IPS DF 4.7 (cell line): ENCODE measurements at regions not wholly inside any gene's neighbourhood (a gene's known extent, or its start where the extent isn't known, plus 50 kb on each side); places are given as distances from the start of the nearest gene placed in this dataset.
"Not testable (repeated sequence)": the region's sequence is repeated elsewhere in the genome, so short reads cannot be mapped to it uniquely, and the experiment has no call there.

Source experiments
- DNase-seq: peaks from one replicate; pipeline ENCODE4 v3.0.0-alpha.2; 2013; ENCODE audit warnings: low spot score; ENCODE audit errors: extremely low read depth

DNA sequence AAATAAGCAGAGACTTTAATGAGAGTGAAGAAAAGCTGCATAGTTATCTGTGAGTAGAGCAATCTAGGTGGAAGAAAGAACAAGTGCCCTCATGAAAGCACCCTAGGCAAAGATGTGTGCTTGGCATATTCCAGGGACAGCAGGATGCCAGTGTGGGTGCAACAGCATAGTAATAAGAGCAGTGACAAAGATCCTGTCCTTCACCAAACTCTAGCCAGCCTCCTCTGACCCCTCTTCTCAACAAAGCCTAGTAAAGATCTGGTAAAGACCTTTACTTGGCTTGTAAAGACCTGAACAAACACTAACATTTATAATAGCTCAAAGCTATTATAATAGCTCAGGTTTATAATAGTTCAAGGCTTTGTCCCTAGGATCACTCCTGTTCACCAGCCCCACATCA is 735.4 kb downstream of the PCDH7 start:
- DNase-seq: no peak

DNA sequence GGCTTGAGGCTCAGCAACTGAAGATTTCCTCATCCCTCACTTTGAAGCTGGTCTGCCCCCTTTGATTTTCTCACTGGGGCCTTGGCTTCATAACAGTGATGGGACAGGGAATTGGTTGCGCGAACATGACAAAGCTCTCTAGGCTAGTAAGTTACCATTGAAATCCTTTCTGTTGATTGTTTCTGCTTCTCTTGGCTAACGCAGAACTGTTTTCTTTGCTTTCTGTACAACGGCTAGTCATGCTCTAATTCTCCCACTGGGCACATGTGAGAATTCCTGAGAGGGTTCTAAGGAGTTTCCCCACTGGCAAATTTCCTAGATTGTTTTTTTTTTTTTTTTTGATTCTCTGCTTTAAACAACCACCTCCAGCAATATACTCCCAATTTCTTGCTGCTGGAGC is 738.6 kb downstream of the PCDH7 start:
- no peak for DNase-seq

DNA sequence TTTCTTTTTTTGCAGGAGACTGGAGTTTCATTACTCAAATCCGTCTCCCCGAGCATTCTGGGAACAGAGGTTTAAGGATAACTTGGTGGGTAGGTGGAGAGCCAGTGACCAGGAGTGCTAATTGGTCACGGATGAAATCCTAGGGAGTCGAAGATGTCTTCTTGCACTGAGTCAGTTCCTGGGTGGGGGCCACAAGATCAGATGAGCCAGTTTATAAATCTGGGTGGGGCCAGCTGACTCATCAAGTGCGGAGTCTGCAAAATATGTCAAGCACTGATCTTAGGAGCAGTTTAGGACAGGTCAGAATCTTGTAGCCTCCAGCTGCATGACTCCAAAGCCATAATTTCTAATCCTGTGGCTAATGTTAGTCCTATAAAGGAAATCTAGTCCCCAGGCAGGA is 741.3 kb downstream of the PCDH7 start:
- no peak for DNase-seq

DNA sequence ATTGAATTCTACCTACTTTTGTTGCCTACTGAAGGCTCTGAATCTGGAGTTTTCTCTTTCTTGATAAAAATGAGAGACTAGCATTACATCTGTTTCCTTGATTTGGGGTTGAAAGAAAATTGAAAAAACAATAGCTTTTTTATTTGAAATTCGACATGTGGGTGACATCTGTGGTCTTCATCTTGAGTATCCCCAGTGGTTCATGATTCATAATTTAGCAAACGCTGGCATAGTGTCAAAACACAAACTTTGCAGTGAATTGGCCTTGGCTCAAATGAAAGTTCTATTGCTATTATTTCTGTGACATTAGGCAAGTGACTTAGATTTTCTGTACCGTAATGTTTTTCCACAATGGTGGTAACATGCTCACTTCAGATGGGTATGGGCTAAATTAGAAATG is 747.6 kb downstream of the PCDH7 start:
- no peak for DNase-seq

DNA sequence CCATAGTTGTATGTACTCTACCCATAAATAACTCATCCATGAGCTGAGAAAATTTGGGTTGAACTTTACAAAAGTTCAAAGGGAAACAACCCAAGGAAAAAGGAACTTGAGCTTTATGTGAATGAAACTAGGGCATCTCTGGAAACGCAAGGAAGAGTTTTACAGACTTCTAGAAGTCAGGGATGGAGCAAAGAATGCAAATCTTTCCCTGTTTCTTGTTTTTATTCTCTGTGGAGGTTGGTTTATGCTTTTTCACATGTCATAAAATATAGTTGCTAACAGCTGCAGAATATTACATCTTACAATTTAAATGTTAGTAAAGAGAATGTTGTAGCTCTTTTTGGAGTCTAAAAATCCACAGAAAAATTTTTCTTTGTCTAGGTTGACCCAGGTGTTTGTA is 754.1 kb downstream of the PCDH7 start:
- no peak for DNase-seq

DNA sequence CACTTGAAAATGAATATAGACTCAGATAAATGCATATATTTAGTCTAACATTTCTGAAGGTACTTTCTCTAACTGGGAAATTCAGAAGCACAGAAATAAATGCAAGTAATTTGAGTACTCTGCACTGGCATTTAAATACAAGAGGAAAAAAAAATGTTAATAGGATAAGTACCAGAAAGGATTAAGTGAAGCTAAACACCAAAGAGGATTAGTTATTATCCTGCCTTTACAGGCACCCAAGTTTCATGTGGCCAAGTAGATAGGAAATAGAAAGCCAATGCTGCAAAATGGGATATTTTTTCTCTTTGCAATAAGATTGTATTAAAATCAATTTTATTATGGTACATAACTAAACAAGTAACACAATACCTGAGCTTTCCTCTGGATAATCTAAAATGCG is 762.5 kb downstream of the PCDH7 start:
- DNase-seq: no peak

DNA sequence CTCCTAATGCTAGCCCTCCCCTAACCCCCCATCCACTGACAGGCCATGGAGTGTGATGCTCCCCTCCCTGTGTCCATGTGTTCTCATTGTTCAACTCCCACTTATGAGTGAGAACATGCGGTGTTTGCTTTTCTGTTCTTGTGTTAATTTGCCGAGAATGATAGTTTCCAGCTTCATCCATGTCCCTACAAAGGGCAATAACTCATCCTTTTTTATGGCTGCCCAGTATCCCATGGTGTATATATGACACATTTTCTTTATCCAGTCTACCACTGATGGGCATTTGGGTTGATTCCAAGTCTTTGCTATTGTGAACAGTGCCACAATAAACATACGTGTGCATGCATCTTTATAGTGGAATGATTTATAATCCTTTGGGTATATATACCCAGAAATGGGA is 779.0 kb downstream of the PCDH7 start:
- not testable (repeated sequence) for DNase-seq

DNA sequence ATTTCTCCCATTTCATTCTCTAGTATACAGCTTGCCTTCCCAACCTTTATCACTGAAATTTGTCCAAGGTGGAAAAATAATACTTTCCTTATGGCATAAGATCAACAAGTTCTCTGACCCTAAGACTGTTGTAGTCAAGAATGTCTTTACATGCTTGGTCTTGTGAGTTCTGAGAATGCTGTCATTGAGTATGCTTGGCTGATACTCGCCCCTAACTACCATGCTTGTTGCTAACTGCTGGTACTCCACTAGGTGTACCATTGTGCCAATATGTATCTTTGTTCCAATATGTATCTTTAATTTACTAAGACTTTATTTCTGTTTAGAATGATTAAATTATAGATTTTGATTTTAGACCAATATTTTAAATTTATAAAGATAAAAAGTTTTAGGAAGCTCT is 796.4 kb downstream of the PCDH7 start:
- DNase-seq: no peak

DNA sequence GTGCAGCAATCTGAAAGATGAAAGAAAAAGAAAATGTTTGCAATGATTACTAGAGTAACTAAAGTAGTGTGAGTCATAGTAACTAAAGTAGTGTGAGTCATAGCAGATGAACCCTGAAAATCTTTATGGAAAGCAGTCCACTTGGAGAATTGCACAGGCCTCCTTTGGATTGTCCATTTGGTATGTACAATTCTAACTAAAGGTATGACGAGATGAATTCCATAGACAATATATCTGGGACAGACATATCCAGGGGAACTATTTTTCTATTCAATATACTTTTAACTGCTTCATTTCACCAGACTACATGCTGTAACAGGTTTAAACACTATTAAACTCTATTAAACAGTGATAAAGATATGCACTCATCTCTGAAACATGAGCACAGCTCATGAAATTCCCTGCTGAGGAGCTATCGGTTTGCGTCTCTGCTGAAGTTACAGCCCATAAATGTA is 798.7 kb downstream of the PCDH7 start:
- DNase-seq: no peak

DNA sequence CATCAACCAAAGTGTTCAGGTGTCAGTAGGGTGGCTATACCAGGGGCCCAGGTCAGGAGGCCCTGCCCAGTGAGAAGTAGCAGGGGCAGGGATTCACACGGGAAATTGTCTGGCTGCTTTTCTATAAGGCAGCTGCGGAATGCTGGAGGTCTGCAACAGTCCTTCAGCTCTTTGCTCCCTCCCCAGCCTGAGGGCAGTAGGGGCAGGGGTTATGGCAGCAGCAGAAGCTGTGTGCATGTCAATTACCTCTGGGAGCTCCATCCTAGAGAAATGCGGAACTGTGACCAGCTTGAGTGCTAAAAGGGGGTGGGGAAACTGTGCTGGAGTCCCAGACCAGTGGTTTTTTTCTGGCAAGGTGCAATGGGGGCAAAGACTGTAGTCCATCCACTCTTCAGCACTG is 810.4 kb downstream of the PCDH7 start:
- no peak for DNase-seq

DNA sequence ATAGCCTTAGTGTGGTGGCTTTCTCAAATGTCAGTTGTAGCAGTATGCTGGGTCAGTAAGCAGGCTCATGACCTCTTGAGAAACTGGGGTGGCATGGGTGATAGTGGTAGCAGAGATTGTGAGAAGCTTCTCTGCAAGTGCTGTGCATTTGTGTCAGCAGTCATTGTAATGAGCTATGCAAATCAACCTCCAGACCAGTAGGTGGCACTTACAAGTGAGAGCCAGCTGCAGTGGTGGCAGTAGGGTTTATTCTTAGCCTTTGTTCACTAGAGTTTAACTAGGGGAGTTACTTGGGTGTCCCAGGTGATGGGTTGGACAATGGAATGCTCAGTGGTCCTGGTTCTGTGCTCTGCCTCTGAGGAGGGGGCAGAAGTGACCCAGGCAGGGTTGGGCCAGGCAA is 818.7 kb downstream of the PCDH7 start:
- no peak for DNase-seq

DNA sequence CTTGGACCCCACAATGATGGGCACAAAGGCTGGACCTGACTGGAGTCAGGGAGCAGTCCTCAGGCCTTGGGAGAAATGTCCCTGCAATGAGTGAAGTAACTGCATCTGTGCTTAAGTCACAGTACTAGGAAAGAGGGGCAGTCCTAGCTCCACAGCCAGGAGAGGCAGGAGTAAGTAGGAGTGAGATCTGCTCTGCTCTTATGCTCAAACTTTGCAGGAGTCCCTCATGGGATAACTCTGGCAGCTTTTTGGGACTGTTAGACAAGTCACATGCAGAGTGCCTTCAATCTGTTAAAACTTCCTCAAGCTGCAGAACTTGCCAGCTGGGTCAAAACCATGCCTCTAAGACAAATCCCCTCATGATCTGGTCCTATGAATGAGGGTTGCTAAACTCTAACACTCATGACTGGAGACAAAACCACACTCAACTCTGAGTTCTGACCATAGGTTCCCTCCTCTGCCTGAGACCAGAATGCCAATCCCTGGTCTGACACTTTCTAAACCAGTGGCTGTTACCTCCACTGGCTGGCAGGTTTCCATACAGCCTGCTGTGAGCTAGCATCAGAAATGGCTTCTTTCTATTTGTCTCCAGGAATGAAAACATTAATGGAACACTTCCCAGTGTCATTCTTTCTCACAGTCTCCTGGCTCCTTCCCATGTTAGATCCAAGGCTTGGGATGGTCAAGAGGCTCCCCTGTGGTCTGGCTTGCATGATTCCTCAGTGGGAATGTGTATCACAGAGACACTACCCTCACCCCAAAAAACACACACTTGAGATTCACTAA is 819.3 kb downstream of the PCDH7 start:
- DNase-seq: no peak

DNA sequence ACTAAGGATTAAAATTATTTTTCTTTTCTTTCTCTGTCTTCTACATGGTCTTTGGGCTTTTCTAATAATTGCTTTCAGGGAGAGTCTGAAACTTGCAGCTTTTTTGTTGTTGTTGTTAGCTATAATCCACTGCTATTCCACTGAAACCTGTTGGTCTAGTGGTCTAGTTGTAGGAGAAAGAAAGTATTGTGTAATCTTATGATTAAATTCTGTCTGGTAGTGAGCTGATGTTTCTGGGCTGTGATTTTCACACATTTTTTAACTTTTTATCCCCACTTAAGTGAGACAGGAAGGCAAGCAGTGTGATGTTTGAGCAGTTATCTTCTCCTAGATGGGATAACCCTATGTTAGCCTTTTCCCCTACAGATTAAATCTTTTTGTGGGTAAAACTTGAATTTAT is 825.2 kb downstream of the PCDH7 start:
- DNase-seq: no peak

DNA sequence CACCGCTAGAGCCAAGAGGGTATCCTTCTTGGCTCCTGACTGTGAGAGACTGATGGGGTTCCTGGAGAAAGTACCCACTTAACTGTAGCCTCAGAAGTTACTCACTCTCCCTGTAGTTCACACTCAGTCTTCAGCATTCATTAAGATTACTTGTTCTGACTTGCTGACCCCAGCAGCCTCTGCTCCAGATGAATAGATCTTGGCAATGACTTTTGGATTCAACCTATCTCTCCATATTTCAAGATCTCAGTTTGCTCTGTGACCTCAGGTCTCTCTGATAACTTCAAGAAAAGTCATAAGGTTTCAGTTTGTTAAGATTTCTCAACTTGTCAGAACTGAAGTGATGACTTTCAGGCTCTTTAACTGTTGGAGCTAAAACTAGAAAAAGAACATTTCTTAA is 825.6 kb downstream of the PCDH7 start:
- DNase-seq: no peak

DNA sequence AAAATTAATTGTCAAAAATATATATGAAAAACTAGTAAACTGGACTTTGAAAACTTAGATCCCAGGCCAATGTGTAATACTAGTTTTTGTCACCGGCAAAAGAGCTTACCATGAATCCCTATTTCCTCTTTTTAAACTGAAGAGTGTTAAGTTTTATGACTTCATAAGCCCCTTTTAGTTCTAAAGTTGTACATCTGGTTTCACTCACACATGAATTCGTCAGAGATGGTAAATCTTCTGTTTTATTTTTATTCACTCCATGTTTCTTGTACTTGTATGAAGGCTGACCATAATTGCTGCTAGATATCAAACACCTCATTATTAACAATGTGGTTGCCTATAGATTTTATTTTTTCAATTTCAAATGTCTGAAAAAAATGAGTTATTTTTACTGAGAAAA is 827.9 kb downstream of the PCDH7 start:
- DNase-seq: no peak

DNA sequence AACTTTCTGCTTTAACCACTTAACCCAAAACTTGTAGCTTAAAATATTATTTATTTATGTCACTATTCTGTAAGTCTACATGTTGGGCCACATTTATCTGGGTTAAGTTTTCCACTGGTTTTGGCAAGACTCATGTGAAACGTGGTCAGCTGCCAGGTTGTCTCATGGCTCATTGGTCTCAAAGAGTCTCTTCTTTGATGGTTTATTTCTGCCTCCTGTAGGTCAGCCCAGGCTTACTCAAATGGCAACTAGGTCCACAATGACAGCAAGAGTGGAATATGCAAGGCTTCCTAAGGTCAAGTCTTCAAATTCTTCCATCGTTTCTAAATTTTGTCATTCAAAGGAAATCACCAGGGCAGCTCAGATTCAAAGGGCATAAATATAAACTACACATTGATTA is 828.7 kb downstream of the PCDH7 start:
- no peak for DNase-seq

DNA sequence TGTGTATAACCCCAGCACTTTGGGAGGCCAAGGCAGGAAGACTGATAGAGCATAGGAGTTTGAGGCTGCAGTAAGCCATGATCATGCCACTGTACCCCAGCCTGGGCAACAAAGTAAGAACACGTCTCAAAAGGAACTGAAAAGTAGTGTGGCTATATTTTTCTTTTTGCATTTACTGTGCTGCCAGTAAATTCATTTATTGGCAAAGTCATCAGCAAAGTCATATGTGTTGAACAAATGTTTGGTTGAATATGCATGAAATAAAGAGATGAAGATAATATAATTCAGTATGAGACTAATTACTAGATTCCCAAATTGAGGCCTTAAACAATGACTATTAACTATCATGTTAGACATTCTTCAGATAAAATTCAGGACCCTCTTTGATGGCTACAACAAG is 829.1 kb downstream of the PCDH7 start:
- DNase-seq: no peak

DNA sequence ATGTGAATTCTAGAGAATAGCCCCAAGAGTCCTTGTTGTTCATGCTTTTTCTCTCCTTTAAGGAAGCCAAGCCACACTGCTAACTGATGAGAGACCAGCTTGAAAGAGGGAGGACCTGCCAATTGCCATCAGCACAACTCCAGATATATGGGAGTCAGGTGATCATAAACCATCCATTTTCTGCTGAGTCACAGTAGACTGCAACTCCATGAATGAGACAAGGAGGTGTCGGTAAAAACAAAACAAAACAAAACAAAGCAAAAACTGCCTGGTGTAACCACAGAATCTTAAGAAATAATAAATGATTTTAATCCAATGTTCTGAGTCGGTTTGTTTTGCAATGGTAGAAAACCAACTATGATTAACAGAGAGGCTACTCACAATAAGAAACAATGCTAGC is 837.3 kb downstream of the PCDH7 start:
- DNase-seq: no peak

DNA sequence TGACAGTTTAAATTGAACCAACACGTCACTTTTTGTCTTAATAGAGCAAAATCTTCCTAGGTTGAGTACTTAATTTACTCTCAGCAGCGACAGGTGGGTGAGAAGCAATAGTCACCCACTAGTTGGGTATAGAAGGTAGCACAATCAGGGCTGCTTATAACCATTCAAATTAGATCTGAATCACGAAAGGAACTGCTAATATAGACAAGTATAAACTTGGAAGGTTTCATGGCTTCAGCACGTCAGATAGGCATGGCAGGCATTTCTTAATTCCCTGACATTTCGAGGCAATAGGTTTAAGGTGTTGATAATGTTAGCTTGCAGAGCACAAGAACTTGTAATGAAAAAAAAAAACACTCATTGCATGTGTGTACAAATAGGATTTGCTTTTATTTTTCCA is 853.4 kb downstream of the PCDH7 start:
- DNase-seq: no peak

DNA sequence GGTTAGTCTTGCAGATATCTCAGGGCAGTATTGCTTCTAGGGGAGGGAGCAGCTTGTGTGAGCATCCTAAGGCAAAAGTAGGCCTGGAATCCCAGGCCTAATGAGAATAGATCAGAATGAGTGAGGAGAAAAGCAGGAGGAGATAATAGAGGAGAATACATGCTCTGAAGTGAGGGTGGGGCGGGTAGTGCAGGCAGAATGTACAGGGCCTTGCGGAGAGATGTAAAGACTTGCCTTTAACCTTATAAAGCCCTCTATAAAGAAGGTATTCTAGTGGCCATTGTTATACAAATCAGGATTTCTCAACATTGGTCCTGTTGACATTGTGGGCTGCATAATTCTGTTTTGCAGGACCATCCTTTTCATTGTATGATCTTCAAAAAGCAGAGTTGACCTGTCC is 855.3 kb downstream of the PCDH7 start:
- DNase-seq: no peak

DNA sequence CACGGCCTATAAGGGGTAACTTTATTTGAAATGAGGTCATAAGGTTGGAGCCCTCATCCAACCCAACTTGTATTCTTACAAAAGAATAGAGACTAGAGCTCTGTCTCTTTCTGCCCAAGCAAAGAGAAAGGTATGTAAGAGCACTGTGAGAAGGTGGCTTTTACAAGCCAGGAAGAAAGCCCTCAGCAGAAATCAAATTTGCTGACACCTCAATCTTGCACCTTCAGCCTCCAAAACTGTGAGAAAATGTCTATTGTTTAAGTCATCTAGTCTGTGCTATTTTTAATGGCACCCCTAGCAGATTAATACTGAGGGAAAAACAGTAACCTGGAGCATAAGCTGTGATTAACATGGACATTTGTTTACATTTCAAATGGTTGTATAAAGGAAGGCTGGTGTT is 860.7 kb downstream of the PCDH7 start:
- DNase-seq: no peak

DNA sequence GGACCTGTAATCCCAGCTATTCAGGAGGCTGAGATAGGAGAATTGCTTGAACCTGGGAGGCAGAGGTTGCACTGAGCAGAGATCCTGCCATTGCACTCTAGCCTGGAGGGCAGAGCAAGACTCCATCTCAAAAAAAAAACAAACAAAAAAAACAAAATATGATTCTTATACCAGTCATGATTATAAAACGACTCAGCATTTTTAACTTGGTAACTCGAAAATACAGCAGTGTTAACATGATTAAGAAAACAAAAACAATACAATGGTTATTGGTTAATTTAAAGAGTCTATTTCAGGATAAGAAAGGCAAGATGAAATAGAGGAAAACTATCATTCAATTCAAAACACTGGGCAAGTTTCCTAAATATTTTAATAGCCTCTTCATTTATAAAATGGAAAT is 865.3 kb downstream of the PCDH7 start:
- no peak for DNase-seq

DNA sequence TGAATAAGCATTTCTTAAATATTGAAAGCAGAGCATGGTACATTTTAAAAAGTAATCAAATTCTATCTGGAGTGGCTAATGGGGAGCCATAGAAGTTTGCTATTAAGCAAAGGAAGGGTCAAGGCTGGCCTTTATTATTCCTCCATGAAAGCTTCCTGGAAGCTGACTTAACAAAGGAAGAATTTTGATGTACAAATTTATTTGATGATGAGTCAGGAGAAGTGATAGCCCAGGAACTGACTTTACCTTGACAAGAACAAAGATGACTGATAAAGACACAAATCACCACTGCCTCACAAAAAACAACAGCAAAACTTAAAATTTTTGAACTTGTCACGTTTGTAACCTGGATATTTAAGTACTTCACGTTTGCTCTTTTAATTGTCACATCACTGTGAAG is 872.1 kb downstream of the PCDH7 start:
- DNase-seq: no peak

DNA sequence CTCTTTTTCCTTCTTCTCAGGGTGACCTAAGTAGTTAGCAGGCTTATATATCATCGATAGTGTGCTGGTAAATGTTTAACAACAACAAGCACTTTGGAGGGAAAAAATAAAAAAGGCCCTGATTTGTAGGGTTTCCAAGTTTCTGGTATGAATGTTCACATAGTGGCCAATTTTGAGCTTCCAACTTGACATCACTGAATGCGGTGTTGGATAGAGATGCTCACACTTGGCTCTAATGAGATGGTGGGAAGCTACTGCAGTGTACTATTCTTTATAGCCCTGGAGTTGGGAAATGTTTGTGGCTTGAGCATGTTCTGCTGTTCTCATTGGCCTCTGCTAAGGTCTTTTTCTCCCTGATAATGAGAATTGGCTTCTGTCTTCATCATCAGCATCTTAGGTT is 875.3 kb downstream of the PCDH7 start:
- no peak for DNase-seq
